HCT116 (cell line): ENCODE measurements at regions not wholly inside any gene's neighbourhood (a gene's known extent, or its start where the extent isn't known, plus 50 kb on each side); places are given as distances from the start of the nearest gene placed in this dataset.

Experiments
- CTCF ChIP-seq, 3 experiments: fragments of 200-600 bp in 1 of 3; sonication (generic) in 1 of 3; IDR thresholded peaks in 2 of 3; conservative IDR thresholded peaks in 1 of 3; 2 replicates each; pipeline ENCODE4 v1.5.1; 2012 to 2017; ENCODE audit warnings: low read depth in 2 of 3, low read length in 2 of 3, antibody characterized with exemption in 1 of 3, borderline replicate concordance in 1 of 3, control low read depth in 1 of 3, mild to moderate bottlenecking in 1 of 3, mixed read lengths in 1 of 3, mixed run types in 1 of 3, moderate library complexity in 1 of 3; ENCODE audit not compliant: insufficient read depth in 1 of 3
- EZH2 ChIP-seq: fragments of 200-600 bp; sonication (generic); IDR thresholded peaks from 2 replicates; pipeline ENCODE4 v1.6.1; 2017; ENCODE audit warnings: antibody characterized with exemption, mixed run types
- EZH2phosphoT487 ChIP-seq: fragments of 200-600 bp; IDR thresholded peaks from 2 replicates; pipeline ENCODE4 v1.6.1; 2018; ENCODE audit warnings: antibody characterized with exemption, borderline replicate concordance
- JUND ChIP-seq: IDR thresholded peaks from 2 replicates; pipeline ENCODE4 v1.6.1; 2012
- POLR2A ChIP-seq: IDR thresholded peaks from 2 replicates; pipeline ENCODE4 v1.7.0; 2011; ENCODE audit warnings: borderline replicate concordance; ENCODE audit not compliant: insufficient read depth, insufficient read length; ENCODE audit errors: extremely low read depth
- POLR2AphosphoS5 ChIP-seq: IDR thresholded peaks from 2 replicates; pipeline ENCODE4 v1.6.1; 2011; ENCODE audit warnings: mild to moderate bottlenecking, low read depth, low read length, moderate library complexity
- SP1 ChIP-seq: IDR thresholded peaks from 2 replicates; pipeline ENCODE4 v1.6.1; 2012; ENCODE audit warnings: low read depth
- TCF7L2 ChIP-seq: IDR thresholded peaks from 2 replicates; pipeline ENCODE4 v1.7.0; 2011; ENCODE audit warnings: borderline replicate concordance, inconsistent platforms; ENCODE audit not compliant: insufficient read depth, insufficient read length; ENCODE audit errors: extremely low read depth
- YY1 ChIP-seq: IDR thresholded peaks from 2 replicates; pipeline ENCODE4 v1.6.1; 2011; ENCODE audit warnings: low read length, low read depth, moderate library complexity, mild to moderate bottlenecking; ENCODE audit not compliant: insufficient replicate concordance; ENCODE audit errors: extremely low read depth
- ZNF274 ChIP-seq: fragments of 200-500 bp; sonication (Bioruptor generic); IDR thresholded peaks from 2 replicates; pipeline ENCODE4 v1.6.1; 2014; ENCODE audit warnings: mild to moderate bottlenecking, low read depth, low read length, inconsistent platforms
- TF ChIP-seq, protein P1 (sequence below): IDR thresholded peaks from 2 replicates; pipeline ENCODE4 v1.6.1; 2012; ENCODE audit warnings: low read depth
- TF ChIP-seq, protein P2 (sequence below): IDR thresholded peaks from 2 replicates; pipeline ENCODE4 v1.6.1; 2012
- TF ChIP-seq, protein P3 (sequence below): IDR thresholded peaks from 2 replicates; pipeline ENCODE4 v1.6.1; 2012

GRCh38 chr3:3372210-3372777 lies 192.8 kb upstream of the CRBN start:
- TF ChIP-seq POLR2A: no peak
- no peak for TF ChIP-seq YY1
- TF ChIP-seq EZH2phosphoT487: no peak
- TF ChIP-seq, protein P1, sequence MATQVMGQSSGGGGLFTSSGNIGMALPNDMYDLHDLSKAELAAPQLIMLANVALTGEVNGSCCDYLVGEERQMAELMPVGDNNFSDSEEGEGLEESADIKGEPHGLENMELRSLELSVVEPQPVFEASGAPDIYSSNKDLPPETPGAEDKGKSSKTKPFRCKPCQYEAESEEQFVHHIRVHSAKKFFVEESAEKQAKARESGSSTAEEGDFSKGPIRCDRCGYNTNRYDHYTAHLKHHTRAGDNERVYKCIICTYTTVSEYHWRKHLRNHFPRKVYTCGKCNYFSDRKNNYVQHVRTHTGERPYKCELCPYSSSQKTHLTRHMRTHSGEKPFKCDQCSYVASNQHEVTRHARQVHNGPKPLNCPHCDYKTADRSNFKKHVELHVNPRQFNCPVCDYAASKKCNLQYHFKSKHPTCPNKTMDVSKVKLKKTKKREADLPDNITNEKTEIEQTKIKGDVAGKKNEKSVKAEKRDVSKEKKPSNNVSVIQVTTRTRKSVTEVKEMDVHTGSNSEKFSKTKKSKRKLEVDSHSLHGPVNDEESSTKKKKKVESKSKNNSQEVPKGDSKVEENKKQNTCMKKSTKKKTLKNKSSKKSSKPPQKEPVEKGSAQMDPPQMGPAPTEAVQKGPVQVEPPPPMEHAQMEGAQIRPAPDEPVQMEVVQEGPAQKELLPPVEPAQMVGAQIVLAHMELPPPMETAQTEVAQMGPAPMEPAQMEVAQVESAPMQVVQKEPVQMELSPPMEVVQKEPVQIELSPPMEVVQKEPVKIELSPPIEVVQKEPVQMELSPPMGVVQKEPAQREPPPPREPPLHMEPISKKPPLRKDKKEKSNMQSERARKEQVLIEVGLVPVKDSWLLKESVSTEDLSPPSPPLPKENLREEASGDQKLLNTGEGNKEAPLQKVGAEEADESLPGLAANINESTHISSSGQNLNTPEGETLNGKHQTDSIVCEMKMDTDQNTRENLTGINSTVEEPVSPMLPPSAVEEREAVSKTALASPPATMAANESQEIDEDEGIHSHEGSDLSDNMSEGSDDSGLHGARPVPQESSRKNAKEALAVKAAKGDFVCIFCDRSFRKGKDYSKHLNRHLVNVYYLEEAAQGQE: no peak
- TF ChIP-seq CTCF (IDR thresholded peaks at IDR 0.05 in 2 of 3, conservative IDR thresholded peaks at IDR 0.05 in 1 of 3; ENCODE audit: borderline replicate concordance in 1 of 3, insufficient read depth in 1 of 3, low read depth in 2 of 3, low read length in 2 of 3): no peak
- TF ChIP-seq, protein P2, sequence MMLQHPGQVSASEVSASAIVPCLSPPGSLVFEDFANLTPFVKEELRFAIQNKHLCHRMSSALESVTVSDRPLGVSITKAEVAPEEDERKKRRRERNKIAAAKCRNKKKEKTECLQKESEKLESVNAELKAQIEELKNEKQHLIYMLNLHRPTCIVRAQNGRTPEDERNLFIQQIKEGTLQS: no peak
- no peak for TF ChIP-seq JUND
- TF ChIP-seq SP1: no peak
- no peak for TF ChIP-seq ZNF274
- no peak for TF ChIP-seq EZH2
- TF ChIP-seq, protein P3, sequence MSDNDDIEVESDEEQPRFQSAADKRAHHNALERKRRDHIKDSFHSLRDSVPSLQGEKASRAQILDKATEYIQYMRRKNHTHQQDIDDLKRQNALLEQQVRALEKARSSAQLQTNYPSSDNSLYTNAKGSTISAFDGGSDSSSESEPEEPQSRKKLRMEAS: no peak
- no peak for TF ChIP-seq TCF7L2
- TF ChIP-seq POLR2AphosphoS5: no peak
